HEK293 (cell line): ENCODE measurements at regions not wholly inside any gene's neighbourhood (a gene's known extent, or its start where the extent isn't known, plus 50 kb on each side); places are given as distances from the start of the nearest gene placed in this dataset.

Source experiments
- CTCF ChIA-PET: fragments of 350-600 bp; formaldehyde crosslinking; extraction: SDS; loops from one replicate; lab custom pipeline; 2021; ENCODE audit warnings: antibody characterized with exemption; lab: Yijun Ruan, JAX
- POLR2A ChIA-PET: fragments of 300-600 bp; formaldehyde crosslinking; extraction: SDS; loops from one replicate; lab custom pipeline; 2020; ENCODE audit warnings: antibody characterized with exemption, inconsistent platforms; lab: Yijun Ruan, JAX
- H3K27ac ChIP-seq: fragments of 200-500 bp; sonication (Bioruptor generic); 2 replicates; pipeline ENCODE4 v1.5.1; 2014; ENCODE audit warnings: low read depth, low read length, control low read depth, inconsistent platforms; ENCODE audit errors: extremely low read depth
- H3K36me3 ChIP-seq, 2 experiments: fragments of 200-500 bp in 1 of 2; sonication (Bioruptor generic) in 1 of 2; 1 replicate in 1 of 2; 2 replicates in 1 of 2; pipeline ENCODE4 v1.5.1; 2014 to 2017; ENCODE audit warnings: inconsistent platforms in 2 of 2, low read length in 2 of 2; ENCODE audit not compliant: control insufficient read depth in 2 of 2, insufficient read depth in 1 of 2
- H3K4me1 ChIP-seq: fragments of 200-500 bp; sonication (Bioruptor generic); 2 replicates; pipeline ENCODE4 v1.5.1; 2014; ENCODE audit warnings: mild to moderate bottlenecking, low read length, inconsistent platforms; ENCODE audit not compliant: control insufficient read depth, insufficient read depth
- H3K4me3 ChIP-seq: 2 replicates; pipeline ENCODE4 v1.5.1; 2011; ENCODE audit warnings: low read depth, mild to moderate bottlenecking, control low read depth, low read length, moderate library complexity
- H3K9me3 ChIP-seq: fragments of 200-500 bp; sonication (Bioruptor generic); 2 replicates; pipeline ENCODE4 v1.5.1; 2014; ENCODE audit warnings: low read depth, low read length, inconsistent platforms; ENCODE audit not compliant: control insufficient read depth, insufficient read depth
- BCL11A ChIP-seq: fragments of 450-650 bp; formaldehyde crosslinking; IDR thresholded peaks from 2 replicates; pipeline ENCODE4 v1.5.1; 2016; ENCODE audit warnings: low read depth, missing biosample characterization, missing genetic modification characterization
- CTCF ChIP-seq: fragments of 450-650 bp; formaldehyde crosslinking; IDR thresholded peaks from 2 replicates; pipeline ENCODE4 v1.5.1; 2016; ENCODE audit warnings: missing biosample characterization, missing genetic modification characterization
- HOXA7 ChIP-seq: sonication (generic); formaldehyde crosslinking; IDR thresholded peaks from 2 replicates; pipeline ENCODE4 v1.8.1; 2022; ENCODE audit warnings: missing genetic modification reagents, borderline replicate concordance
- MYNN ChIP-seq: fragments of 450-650 bp; formaldehyde crosslinking; IDR thresholded peaks from 2 replicates; pipeline ENCODE4 v1.5.1; 2016; ENCODE audit warnings: missing biosample characterization, missing genetic modification characterization, borderline replicate concordance
- PRDM6 ChIP-seq: fragments of 450-650 bp; formaldehyde crosslinking; IDR thresholded peaks from 2 replicates; pipeline ENCODE4 v1.5.1; 2017; ENCODE audit warnings: missing biosample characterization, missing genetic modification characterization
- SCRT1 ChIP-seq: fragments of 450-650 bp; formaldehyde crosslinking; IDR thresholded peaks from 2 replicates; pipeline ENCODE4 v1.5.1; 2016; ENCODE audit warnings: missing biosample characterization, missing genetic modification characterization, borderline replicate concordance
- ZBTB21 ChIP-seq: fragments of 450-650 bp; formaldehyde crosslinking; IDR thresholded peaks from 2 replicates; pipeline ENCODE4 v1.5.1; 2017; ENCODE audit warnings: missing biosample characterization, missing genetic modification characterization
- ZFP41 ChIP-seq: fragments of 450-650 bp; formaldehyde crosslinking; IDR thresholded peaks from 2 replicates; pipeline ENCODE4 v1.5.1; 2016; ENCODE audit warnings: missing biosample characterization, missing genetic modification characterization, borderline replicate concordance
- ZNF112 ChIP-seq: fragments of 450-650 bp; formaldehyde crosslinking; IDR thresholded peaks from 2 replicates; pipeline ENCODE4 v1.5.0; 2017; ENCODE audit warnings: missing biosample characterization, missing genetic modification characterization
- ZNF121 ChIP-seq: fragments of 450-650 bp; formaldehyde crosslinking; IDR thresholded peaks from 2 replicates; pipeline ENCODE4 v1.5.1; 2016; ENCODE audit warnings: missing biosample characterization, missing genetic modification characterization
- ZNF146 ChIP-seq: fragments of 450-650 bp; formaldehyde crosslinking; IDR thresholded peaks from 2 replicates; pipeline ENCODE4 v1.5.1; 2016; ENCODE audit warnings: missing biosample characterization, missing genetic modification characterization
- ZNF2 ChIP-seq: fragments of 450-650 bp; formaldehyde crosslinking; IDR thresholded peaks from 2 replicates; pipeline ENCODE4 v1.5.1; 2016; ENCODE audit warnings: missing biosample characterization, missing genetic modification characterization
- ZNF223 ChIP-seq: fragments of 450-650 bp; formaldehyde crosslinking; IDR thresholded peaks from 2 replicates; pipeline ENCODE4 v1.5.1; 2016; ENCODE audit warnings: missing biosample characterization, missing genetic modification characterization
- ZNF274 ChIP-seq, 2 experiments: fragments of 200-500 bp in 1 of 2; fragments of 450-650 bp in 1 of 2; sonication (Bioruptor generic) in 1 of 2; formaldehyde crosslinking in 1 of 2; IDR thresholded peaks; 2 replicates each; pipeline versions ENCODE4 v1.5.1 to v1.6.1; 2014 to 2016; ENCODE audit warnings: borderline replicate concordance in 1 of 2, inconsistent platforms in 1 of 2, low read length in 1 of 2, missing biosample characterization in 1 of 2, missing genetic modification characterization in 1 of 2
- ZNF280D ChIP-seq: fragments of 450-650 bp; formaldehyde crosslinking; IDR thresholded peaks from 2 replicates; pipeline ENCODE4 v1.5.1; 2016; ENCODE audit warnings: missing biosample characterization, missing genetic modification characterization
- ZNF433 ChIP-seq: fragments of 450-650 bp; formaldehyde crosslinking; IDR thresholded peaks from 2 replicates; pipeline ENCODE4 v1.5.1; 2016; ENCODE audit warnings: missing biosample characterization, missing genetic modification characterization, low read depth
- ZNF501 ChIP-seq: fragments of 450-650 bp; formaldehyde crosslinking; IDR thresholded peaks from 2 replicates; pipeline ENCODE4 v1.5.1; 2016; ENCODE audit warnings: missing biosample characterization, missing genetic modification characterization
- ZNF529 ChIP-seq: fragments of 450-650 bp; formaldehyde crosslinking; IDR thresholded peaks from 2 replicates; pipeline ENCODE4 v1.5.1; 2017; ENCODE audit warnings: missing genetic modification characterization, missing biosample characterization; ENCODE audit not compliant: insufficient replicate concordance
- ZNF596 ChIP-seq: fragments of 450-650 bp; IDR thresholded peaks from 2 replicates; pipeline ENCODE4 v1.5.0; 2018; ENCODE audit warnings: missing biosample characterization, mild to moderate bottlenecking, missing genetic modification characterization, moderate library complexity
- ZNF600 ChIP-seq: fragments of 450-650 bp; formaldehyde crosslinking; IDR thresholded peaks from 2 replicates; pipeline ENCODE4 v1.5.1; 2016; ENCODE audit warnings: missing biosample characterization, missing genetic modification characterization
- ZNF629 ChIP-seq: fragments of 450-650 bp; formaldehyde crosslinking; IDR thresholded peaks from 2 replicates; pipeline ENCODE4 v1.5.1; 2017; ENCODE audit warnings: missing biosample characterization, missing genetic modification characterization
- ZNF654 ChIP-seq: fragments of 450-650 bp; formaldehyde crosslinking; IDR thresholded peaks from 2 replicates; pipeline ENCODE4 v1.5.1; 2016; ENCODE audit warnings: low read depth, missing biosample characterization, missing genetic modification characterization
- ZNF660 ChIP-seq: fragments of 450-650 bp; IDR thresholded peaks from 2 replicates; pipeline ENCODE4 v1.5.1; 2018; ENCODE audit warnings: missing biosample characterization, mild to moderate bottlenecking, missing genetic modification characterization
- ZNF664 ChIP-seq: fragments of 450-650 bp; formaldehyde crosslinking; IDR thresholded peaks from 2 replicates; pipeline ENCODE4 v1.5.1; 2016; ENCODE audit warnings: missing biosample characterization, missing genetic modification characterization
- ZNF692 ChIP-seq: fragments of 450-650 bp; formaldehyde crosslinking; IDR thresholded peaks from 2 replicates; pipeline ENCODE4 v1.5.1; 2016; ENCODE audit warnings: missing biosample characterization, missing genetic modification characterization
- ZSCAN4 ChIP-seq: fragments of 450-650 bp; formaldehyde crosslinking; IDR thresholded peaks from 2 replicates; pipeline ENCODE4 v1.5.1; 2017; ENCODE audit warnings: missing biosample characterization, missing genetic modification characterization

- H3K27ac ChIP-seq, result no peak overlapping the region
- no peaks in the 10 kb centered on the region for H3K4me1 ChIP-seq
- ChIA-PET POLR2A (no interaction called here), CTCF (no interaction called here)
- TF ChIP-seq ZNF146 (tag by site-specific recombination), result no peak
- TF ChIP-seq ZNF501, result no peak
- no peak for TF ChIP-seq PRDM6 (tag by site-specific recombination)
- TF ChIP-seq ZNF112, result no peak
- TF ChIP-seq ZBTB21 (tag by site-specific recombination), result no peak
- no peak for TF ChIP-seq ZNF660 (tag by site-specific recombination)
- no peak for TF ChIP-seq ZFP41 (tag by site-specific recombination)
- TF ChIP-seq ZNF223 (tag by site-specific recombination), result no peak
- no peak for TF ChIP-seq MYNN (tag by site-specific recombination)
- TF ChIP-seq ZNF280D, result no peak
- TF ChIP-seq ZSCAN4 (tag by site-specific recombination), result no peak
- TF ChIP-seq HOXA7 (CRISPR knock-in tag), result no peak
- no peak for TF ChIP-seq ZNF692 (tag by site-specific recombination)
- no peak for TF ChIP-seq ZNF529 (tag by site-specific recombination)
- TF ChIP-seq ZNF433 (tag by site-specific recombination), result no peak
- TF ChIP-seq ZNF664 (tag by site-specific recombination), result no peak
- no peaks in the 10 kb centered on the region for H3K9me3 ChIP-seq
- no peaks in the 10 kb centered on the region for H3K36me3 ChIP-seq
- no peak overlapping the region for H3K4me3 ChIP-seq
Observed at GRCh38 chr2:183809404-183809803, 685.2 kb downstream of the NUP35 start.

- POLR2A ChIA-PET, result no interaction called here
- CTCF ChIA-PET, result no interaction called here
- TF ChIP-seq ZNF274 (IDR thresholded peaks at IDR 0.05; ENCODE audit: low read length), result no peak
- TF ChIP-seq ZNF274 (tag by site-specific recombination; IDR thresholded peaks at IDR 0.05; ENCODE audit: borderline replicate concordance), result no peak
- no peak for TF ChIP-seq CTCF
- no peak for TF ChIP-seq SCRT1 (tag by site-specific recombination)
- no peak for TF ChIP-seq ZNF629 (tag by site-specific recombination)
- no peak for TF ChIP-seq ZNF121 (tag by site-specific recombination)
- no peak for TF ChIP-seq ZNF2 (tag by site-specific recombination)
- TF ChIP-seq ZNF596, result no peak
- no peak for TF ChIP-seq BCL11A
- TF ChIP-seq ZNF654 (tag by site-specific recombination), result no peak
- TF ChIP-seq ZNF600, result no peak
Observed at GRCh38 chr2:183811281-183811680, 687.0 kb downstream of the NUP35 start.

More at GRCh38 chr2:183811281-183811680, 687.0 kb downstream of the NUP35 start:
- no peaks in the 10 kb centered on the region for H3K36me3 ChIP-seq
- H3K9me3 ChIP-seq, result no peaks in the 10 kb centered on the region
- no peak overlapping the region for H3K4me3 ChIP-seq
- no peaks in the 10 kb centered on the region for H3K4me1 ChIP-seq
- H3K27ac ChIP-seq, result no peak overlapping the region
